ENCODE measurements at regions not wholly inside any gene's neighbourhood (a gene's known extent, or its start where the extent isn't known, plus 50 kb on each side); places are given as distances from the start of the nearest gene placed in this dataset.
A peak's percentile ranks its signal among the peaks of the same experiment; 100 is the strongest.

GRCh38 chr9:84592918-84593317, 76.6 kb upstream of the NTRK2 start:
- DNase-seq = no peak

DNA sequence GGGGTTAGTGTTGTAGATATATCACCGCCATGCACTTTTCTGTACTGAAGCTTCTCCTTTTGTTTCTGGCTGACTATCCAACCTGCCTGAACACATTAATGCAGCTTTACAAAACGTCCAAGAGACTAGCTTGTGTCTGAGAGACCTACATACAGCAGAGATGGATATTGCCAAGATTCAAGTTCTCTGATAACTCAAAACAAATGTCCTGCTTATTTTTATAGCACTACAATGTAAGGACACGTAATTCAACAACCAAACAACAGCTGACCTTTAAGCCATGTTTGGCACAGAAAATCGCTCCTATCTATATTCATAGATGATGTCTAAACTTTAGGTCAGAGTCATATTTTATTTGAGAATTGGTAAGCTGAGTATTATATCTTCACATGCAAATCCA, 76.2 kb upstream of the NTRK2 start:
- DNase-seq = no peak

DNA sequence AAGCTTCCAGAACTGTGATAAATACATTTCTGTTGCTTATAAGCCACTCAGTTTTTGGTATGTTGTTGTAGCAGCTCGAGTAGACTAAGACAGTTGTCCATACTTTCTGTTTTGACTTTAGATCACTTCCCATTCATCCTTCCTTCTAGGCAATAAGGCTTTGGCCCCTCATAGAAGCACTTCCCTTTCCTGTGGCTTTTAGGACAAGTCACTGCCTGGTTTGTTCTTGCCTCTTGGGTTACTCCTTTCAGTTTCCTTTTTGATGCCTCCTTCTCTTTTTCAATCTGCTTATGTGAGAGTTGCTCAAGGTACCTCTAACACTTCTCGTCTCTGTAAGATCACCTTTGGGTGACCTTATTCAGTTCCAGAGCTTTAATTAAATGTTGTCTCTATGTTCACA, 72.4 kb upstream of the NTRK2 start:
- no peak for DNase-seq

GRCh38 chr9:84598921-84599636, 70.5 kb upstream of the NTRK2 start:
- no peak for DNase-seq

DNA sequence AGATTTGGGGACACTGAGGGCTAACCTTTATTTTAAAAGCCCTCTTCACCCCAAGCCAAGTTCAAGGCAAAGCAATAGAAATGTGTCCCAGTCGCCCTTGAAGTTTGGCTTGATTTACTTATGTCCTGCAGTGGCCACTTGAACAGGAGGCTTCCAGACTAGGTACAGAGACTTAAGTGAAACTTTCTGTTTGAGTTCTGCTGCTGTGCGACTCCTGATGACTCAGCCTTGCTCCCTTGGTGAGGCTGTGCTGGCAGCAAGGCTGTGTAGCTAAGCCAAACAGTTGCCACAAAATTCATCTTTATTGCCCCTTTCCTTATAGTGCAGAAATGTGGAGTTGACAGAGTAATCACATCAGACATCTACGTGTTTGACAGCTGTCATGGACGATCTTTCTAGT, 68.8 kb upstream of the NTRK2 start:
- no peak for DNase-seq

DNA sequence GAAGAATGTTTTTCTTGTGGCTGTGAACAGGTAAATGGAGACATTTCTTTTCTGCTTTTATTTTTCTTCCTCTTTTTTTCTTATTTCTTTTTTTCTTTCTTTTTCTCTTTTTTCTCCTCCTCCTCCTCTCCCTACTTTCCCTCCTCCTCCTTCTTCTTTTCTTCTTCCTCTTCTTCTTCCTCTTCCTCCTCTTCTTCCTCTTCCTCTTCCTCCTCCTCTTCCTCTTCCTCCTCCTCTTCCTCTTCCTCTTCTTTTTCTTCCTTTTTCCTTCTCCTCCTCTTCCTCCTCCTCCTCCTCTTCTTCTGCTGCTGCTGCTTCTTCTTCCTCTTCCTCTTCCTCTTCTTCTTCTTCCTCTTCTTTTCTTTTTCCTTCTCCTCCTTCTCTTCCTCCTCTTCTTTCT, 65.3 kb upstream of the NTRK2 start:
- no peak for DNase-seq

GRCh38 chr9:84609779-84610178, 59.8 kb upstream of the NTRK2 start:
- DNase-seq = no peak

DNA sequence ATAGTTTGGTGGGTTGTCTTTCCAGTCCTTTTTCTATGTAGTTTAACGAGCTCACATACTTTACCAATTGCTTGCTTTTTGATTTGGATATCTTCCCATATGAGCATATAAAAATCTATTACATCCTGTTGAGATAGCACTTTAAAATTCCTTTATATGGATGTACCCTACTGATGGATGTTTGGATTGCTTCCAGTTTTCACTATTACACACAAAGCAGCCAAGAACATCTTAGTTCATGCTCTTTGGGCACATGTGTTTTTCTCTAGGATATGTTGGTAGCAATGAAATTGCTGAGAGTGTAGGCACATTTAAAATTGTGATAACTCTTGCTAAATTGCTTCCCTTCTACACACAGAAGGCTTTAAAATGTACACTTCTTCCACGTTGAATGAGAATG, 56.1 kb upstream of the NTRK2 start:
- DNase-seq = no peak

DNA sequence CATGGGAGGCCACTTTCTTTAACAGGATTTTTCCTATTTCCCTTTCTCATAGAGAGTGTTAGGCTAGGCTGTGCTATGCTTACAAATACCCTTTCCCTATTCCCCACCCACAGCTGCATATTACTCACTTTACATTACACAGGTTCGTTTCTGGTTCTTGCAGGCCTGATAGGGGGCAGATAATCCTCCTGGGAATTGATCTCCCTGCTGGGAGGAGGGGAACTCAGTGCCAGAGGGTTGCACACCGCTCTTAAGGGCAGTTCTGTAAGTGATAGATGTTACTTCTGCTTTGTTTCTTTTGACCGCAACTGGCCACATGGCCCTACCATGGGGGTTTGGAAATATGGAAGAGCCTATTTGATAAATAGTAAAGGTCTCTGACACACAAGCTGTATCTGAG, 54.0 kb upstream of the NTRK2 start:
- no peak for DNase-seq

DNA sequence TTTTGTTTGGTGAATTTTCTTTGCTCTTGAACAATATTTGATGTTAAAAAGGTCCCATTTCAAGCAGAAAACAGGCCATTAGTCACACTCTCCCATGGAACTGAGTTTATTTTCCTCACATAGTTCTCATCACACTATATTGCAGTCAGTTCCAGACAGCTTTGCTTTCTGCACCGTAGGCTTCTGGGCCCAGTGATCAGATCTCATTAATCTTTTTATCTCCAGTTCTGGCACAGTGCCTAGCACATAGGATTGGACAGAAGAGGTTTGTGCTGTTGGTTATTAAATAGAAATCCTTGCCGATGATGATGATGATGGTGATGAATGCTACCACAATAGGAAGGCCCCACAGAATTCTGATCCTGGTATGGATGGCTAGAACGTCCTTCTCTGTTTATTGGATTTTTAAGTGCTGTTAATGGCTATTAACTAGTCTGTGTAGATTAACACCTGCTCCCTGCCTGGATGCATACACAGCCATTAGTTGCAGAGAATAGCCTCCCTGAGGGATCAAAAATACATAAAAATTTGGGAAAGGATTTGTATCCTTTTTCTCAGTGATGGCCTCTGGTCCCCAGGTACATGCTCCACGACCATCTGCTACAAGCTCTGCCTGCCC, 52.0 kb upstream of the NTRK2 start:
- DNase-seq = peak; percentile 36
